ENCODE measurements at regions not wholly inside any gene's neighbourhood (a gene's known extent, or its start where the extent isn't known, plus 50 kb on each side); places are given as distances from the start of the nearest gene placed in this dataset.

DNA sequence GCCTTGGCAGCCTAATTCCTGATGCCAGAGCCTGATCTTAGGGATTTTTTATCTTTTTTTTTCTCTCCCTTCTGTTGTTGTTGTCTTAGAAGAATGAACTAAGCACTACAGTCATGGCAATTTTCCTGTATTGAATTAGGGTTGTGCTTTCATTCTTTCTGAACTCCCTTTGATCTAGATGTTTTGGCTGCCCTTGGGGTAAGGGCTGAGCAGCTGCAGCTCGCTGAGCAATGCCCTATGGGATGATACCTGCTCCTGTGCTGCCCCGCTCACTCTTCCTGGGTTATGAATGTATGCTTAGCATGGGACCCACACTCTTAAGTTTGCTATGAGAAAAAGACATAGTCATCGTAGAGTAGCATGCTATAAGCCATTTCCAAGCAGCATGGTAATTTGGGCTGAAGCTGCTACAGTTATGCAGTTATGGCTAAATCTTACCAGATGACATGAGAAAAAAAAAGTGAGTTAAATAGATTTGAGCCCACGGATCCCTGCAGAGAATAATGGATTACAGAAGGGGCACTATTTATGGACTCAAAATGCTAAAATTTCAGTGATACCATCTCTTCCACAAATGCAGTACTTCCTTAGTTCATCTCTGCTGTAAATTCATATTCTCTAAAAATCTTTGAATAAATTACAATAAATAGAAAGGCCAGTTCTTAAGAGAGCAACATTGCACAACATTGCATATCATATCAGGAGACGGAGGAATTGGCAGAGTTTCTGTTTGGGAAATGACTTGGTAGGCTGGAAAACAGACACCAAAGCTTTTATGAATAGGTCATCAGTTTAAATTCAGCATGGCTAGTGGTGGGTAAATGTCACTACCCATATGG is 79.2 kb upstream of the PTHLH start:
- TF ChIP-seq, protein P1, sequence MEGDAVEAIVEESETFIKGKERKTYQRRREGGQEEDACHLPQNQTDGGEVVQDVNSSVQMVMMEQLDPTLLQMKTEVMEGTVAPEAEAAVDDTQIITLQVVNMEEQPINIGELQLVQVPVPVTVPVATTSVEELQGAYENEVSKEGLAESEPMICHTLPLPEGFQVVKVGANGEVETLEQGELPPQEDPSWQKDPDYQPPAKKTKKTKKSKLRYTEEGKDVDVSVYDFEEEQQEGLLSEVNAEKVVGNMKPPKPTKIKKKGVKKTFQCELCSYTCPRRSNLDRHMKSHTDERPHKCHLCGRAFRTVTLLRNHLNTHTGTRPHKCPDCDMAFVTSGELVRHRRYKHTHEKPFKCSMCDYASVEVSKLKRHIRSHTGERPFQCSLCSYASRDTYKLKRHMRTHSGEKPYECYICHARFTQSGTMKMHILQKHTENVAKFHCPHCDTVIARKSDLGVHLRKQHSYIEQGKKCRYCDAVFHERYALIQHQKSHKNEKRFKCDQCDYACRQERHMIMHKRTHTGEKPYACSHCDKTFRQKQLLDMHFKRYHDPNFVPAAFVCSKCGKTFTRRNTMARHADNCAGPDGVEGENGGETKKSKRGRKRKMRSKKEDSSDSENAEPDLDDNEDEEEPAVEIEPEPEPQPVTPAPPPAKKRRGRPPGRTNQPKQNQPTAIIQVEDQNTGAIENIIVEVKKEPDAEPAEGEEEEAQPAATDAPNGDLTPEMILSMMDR (IDR thresholded peaks at IDR 0.05; ENCODE audit: low read depth, low read length): no peak
- H3K4me3 ChIP-seq (ENCODE audit: low read depth, low read length): no peak overlapping the region

DNA sequence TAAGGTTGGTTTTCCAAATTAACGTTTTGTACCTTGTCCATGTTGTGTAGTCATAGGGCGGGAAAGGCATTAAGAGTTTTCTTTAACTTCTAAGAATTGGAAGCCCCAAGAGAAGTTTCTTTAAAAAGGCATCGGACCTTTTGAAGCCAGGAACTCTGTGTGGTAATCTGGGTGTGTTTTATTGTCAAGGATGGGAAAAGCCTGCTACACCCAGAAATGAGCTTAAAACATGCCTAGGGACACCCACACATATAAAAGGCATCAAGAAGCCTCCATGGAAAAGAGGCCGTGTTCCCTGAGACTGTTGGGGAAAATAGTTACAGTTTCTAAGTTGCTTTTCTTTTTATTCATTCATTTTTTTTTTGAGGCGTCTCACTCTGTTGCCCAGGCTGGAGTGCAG is 81.0 kb upstream of the PTHLH start:
- TF ChIP-seq, protein P1 (IDR thresholded peaks at IDR 0.05; ENCODE audit: low read depth, low read length): no peak

DNA sequence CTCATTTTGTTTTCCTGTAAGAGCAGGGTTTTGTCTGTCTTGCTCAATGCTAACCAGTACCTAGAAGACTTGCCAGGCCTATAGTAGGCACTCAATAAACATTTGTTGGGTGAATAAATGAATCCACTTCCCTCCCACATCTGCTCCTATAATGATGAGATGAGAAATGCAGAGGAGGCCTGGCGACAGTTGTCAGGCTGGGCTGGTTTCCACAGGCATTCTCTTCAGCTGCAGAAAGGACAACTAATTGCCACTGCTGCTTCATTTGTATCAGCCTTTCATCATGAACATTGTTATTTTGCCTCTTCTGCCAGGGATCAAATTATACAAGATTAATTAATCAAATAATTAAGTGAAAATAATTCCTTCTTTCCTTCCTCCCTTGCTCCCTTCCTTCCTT is 82.0 kb upstream of the PTHLH start:
- TF ChIP-seq, protein P1 (IDR thresholded peaks at IDR 0.05; ENCODE audit: low read depth, low read length): no peak
- no peak overlapping the region for H3K4me3 ChIP-seq (ENCODE audit: low read depth, low read length)

More for the DNA sequence above, 81.0 kb upstream of the PTHLH start:
- H3K4me3 ChIP-seq (ENCODE audit: low read depth, low read length): no peak overlapping the region

DNA sequence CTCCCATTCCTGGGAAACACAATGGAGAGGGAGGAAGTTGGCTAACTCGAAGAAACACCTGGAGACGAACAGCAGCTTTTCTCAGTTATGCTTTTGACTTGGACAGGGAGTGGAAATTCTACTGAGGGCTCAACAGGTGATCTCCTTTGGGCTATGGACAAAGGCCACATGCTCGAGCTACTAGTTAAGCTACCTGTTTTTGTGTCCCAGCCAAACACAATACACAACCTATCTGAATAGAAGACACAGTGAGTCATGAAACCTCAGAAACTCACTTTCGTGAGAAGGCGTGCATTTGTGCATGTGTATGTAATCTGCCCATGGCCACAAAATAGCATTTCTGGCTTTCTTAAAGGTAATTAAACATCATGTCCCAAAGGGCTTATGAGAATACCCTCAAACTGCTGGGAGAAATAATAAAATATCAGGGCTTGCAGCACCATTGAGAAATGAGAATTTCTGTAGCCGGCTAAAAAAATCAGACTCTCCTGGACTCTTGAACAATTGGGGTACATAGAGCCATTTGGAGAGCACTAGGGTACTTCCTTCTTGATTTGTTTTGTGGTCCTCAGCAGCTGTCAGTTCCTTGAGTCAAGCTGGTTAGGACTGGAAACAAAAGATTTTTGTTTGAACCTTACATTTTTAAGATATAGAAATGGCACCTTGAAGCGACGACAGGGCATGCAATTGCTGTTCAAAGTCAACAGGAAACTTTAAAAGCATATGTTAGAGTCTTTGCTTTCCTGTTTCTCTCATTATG is 85.5 kb upstream of the PTHLH start:
- TF ChIP-seq, protein P1 (IDR thresholded peaks at IDR 0.05; ENCODE audit: low read depth, low read length): no peak
- H3K4me3 ChIP-seq (ENCODE audit: low read depth, low read length): no peak overlapping the region

DNA sequence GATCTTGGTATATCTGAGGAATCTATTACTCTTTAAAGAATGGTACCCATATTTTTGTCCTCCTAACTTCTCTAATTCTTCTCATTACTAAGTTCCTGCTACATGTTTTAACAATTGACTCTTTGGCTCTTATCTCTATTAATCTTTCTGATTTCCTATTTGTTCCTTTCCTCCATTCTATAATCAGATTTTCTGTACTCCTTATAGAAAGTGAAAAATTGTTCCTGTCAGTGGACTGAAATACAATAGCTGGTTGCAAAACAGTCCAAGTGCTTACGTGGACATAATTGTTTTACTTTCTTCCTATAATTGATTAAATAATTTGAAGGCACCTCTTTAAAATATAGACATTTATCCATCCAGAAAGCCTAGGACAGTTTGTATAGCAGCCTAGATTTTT is 86.7 kb upstream of the PTHLH start:
- TF ChIP-seq, protein P1 (IDR thresholded peaks at IDR 0.05; ENCODE audit: low read depth, low read length): no peak
- no peak overlapping the region for H3K4me3 ChIP-seq (ENCODE audit: low read depth, low read length)

DNA sequence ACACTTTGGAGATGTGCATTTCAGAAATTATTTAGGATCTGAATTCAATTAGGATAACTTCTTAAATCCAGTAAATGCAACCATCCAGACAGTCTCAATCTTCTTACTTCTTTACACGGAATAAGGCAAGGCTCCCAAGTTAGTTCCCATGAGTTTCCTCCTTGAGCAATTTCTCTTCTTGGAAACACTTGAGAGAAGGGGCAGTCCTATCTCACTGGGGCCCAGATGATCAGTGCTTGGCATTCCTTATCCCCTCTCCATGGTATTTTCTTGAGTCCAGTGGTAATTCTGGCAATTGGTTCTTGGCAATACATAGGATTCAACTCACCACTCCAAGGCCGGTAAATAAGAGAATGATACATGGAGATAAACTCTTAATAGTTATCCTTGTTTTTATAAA is 87.1 kb upstream of the PTHLH start:
- TF ChIP-seq, protein P1 (IDR thresholded peaks at IDR 0.05; ENCODE audit: low read depth, low read length): no peak
- H3K4me3 ChIP-seq (ENCODE audit: low read depth, low read length): no peak overlapping the region

DNA sequence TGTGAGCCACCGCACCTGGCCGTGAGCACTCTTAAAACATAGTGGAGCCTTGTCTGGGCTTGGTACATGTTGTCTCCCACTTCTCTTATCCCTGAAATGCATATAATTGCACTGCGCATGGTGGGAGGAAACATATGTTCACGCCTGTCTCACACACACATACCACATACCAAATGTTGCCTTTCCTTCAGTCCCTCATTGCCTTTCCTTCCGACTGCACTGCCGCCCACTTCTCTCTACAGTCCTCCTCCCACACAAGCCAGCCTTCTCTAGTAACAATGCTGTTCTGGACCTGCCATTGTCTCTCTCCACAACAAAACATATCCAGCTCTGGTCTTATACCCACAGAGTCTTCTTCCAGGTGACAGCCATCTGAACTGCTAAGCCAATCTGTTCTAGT is 88.3 kb upstream of the PTHLH start:
- TF ChIP-seq, protein P1 (IDR thresholded peaks at IDR 0.05; ENCODE audit: low read depth, low read length): no peak
- H3K4me3 ChIP-seq (ENCODE audit: low read depth, low read length): no peak overlapping the region

Measured in WI38 (cell line).